ENCODE measurements at regions not wholly inside any gene's neighbourhood (a gene's known extent, or its start where the extent isn't known, plus 50 kb on each side); places are given as distances from the start of the nearest gene placed in this dataset.
A peak's percentile ranks its signal among the peaks of the same experiment; 100 is the strongest.
"Not testable (repeated sequence)": the region's sequence is repeated elsewhere in the genome, so short reads cannot be mapped to it uniquely, and the experiment has no call there.

DNA sequence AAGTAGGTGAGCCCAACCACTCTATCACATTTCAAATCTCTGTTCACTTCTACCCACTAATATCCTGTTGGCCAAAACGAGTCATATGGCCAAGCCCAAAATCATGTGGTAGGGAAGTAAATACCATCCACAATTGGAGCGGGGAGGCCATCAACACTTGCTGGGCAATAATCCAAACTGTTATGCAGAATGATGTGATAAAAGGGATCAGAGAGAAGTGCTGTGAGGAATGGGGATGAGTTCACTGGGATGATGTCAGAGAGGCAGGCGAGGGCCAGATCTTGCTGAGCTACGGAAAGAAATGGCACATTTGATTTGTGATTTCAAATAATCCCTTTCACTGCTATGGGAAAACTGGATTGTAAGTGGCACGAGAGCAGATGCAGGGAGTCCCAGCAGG lies 188.4 kb downstream of the NPIPA8 start:
- not testable (repeated sequence) for DNase-seq

DNA sequence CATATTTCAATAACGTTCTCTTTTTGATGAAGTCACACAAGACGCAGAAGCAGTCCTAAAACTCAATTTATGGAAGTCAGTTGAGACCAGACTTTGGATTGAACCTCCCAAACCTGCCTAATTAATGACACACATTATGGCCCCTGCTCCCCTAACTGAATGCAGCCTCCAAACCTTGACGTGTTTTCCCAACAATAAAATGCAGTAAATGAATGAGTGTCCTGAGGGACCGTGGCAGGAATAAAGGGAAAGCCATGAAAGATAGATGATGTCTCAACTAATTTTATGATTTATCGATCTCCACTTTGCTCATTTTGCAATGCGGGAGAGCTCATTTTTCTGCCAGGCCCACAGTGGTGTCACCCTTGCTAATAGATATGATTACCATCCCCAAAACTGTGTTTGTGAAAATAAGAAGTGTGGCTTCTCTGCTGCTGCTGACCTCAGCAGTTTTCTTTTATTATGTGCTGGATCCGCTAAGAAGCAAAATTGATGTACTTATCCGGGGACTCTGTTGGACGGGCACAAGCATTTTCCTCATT lies 189.9 kb downstream of the NPIPA8 start:
- not testable (repeated sequence) for DNase-seq

DNA sequence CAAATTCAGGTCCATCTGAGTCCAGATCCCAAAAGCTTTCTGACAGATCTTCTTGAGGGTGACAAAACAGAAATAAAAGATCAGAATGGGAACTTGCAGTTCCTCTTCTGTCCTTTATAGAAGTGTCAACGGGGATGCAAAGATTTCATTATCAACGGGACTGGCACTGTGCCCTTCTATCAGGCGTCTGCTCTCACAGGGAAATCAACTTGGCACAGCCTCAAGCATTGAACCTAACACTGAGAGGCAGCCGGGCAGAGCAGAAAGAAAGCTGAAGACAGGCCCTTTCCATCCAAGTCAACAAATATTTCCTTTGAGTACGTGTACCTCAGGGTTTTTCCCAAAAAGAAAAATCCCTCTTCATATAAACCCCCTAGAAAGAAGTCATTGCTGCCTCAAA lies 194.5 kb downstream of the NPIPA8 start:
- not testable (repeated sequence) for DNase-seq

DNA sequence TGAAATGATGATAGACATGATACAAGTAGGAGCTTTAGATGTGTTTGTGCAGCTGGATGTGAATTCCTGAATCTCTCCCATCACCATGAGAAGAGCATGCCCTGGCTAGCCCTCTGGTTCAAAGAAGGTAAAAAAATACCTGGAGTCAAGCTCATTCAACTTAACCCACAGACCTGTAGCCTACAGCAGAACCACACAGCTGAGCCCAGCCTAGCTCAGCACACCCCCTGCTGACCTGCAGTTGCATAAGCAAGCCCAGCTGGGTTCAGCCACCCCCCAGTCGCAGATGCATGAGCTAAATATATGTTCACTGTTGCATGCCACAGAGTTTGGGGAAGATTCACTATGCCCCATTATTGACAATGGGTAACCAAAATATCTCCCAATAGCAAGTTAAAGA lies 200.2 kb downstream of the NPIPA8 start:
- DNase-seq = not testable (repeated sequence)

DNA sequence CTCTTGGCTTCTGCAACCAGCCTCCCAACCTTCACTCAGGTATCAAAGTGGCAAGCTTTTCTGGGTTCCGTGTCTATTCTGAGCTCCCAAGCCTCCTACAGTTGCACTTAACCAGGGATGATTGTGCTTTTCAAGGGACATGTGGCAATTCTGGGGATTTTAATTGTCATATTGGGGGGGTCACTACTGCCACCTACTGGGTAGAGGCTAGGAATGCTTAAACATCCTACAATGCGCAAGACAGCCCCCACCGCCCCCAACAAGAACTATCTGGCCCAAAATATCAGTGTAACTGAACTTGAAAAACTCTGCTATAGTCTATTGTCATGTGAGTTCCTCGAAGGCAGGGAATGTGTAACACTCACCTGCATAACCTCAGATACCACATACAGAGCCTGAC lies 201.5 kb downstream of the NPIPA8 start:
- DNase-seq = not testable (repeated sequence)

DNA sequence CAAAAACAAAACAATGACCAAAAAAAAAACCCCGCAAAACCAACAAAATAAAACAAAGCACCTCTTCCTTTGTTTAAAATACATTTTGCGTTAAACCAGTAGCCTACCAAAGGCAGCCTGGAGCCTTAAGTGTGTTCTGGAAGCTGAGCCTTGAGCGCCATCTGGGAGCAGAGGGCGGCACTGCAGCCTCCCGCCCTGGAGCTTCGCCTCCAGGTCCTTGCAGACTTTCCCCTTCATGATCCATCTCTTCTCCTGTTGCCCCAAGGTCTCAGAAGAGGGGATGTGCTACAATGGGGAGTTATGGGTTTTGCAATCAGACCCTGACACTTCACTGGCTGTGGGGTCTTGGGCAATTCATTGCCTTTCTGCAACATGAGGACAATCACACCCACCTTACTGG lies 204.9 kb downstream of the NPIPA8 start:
- DNase-seq = not testable (repeated sequence)

DNA sequence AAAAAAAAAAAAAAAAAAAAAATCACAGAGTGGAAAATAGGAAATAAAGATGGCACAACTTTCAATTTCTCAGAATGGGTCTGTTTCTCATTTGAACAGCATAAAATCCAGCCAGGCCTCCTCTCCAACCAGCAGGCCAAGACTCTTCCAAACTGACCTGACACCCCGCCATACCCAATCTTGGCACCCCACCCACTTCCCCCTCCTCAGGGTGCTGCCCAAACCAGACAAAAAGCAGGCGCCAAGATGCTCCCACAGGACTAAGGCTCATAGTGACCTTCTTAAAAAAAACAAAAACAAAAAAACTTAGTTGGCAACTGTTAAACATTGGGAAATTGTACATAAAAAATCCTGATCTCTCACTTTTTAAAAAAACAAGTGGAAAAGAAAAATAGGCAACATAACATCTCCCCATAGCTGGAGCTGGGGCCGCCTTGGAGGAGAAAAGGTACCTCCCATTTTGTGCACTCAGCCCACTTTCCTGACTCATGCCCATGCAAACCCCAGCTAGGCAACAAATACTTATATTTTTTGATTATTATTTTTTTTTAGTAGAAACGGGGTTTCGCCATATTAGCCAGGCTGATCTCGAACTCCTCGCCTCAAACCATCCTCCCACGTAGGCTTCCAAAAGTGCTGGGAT lies 205.9 kb downstream of the NPIPA8 start:
- not testable (repeated sequence) for DNase-seq

DNA sequence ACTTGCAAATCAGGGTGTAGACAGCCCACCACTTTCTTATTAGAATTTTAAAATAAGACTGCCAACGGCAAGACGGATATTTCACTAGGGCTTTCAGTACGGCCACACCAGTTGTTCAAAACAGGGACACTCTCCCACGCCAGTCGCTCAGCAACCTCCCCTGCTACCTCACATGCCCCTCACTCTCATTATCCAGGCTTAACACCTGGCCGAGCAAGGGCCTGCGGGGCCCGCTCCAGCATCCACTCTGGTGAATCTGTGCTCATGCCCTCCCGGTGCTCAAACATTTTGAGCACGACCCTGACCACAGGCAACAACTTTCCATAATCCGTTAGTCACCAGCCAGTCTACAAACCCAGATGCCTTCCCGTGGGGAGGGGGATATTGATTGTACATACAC lies 209.5 kb downstream of the NPIPA8 start:
- not testable (repeated sequence) for DNase-seq

DNA sequence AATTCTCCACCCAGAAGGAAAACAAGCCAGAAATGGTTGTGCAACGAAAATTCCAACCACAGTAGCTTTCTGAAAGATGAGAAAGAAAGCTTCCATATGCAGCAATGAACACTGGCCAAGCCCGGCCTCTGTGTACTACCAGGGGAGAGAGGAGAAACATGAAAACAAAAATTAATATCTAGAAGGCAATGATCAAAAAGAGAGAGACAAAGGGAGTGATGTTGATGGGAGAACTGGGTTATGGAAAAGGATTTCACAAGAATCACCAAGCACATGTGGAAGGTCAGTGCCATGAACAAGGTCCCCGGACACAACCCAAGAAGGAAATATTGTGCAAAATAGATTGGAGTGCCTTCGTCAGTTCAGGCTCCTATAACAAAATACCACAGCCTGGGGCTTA lies 217.4 kb downstream of the NPIPA8 start:
- DNase-seq = not testable (repeated sequence)

DNA sequence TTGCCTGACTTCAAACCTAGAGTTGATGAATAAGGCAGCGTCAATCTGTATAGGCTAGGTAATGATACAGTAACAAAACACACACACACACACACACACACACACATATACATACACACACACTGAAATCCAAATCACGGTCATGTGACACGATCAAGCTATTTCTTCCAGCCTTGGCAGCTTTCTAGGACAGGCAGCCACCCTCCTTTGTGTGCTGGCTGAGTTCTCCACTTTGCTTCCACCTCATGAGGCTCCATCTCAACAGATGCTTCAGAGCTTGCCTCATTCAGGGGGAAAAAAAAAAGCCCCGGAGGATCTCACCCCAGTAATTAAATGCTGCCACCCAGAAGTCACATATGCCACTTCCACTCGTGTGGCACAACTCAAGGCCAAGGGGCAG lies 217.9 kb downstream of the NPIPA8 start:
- not testable (repeated sequence) for DNase-seq

DNA sequence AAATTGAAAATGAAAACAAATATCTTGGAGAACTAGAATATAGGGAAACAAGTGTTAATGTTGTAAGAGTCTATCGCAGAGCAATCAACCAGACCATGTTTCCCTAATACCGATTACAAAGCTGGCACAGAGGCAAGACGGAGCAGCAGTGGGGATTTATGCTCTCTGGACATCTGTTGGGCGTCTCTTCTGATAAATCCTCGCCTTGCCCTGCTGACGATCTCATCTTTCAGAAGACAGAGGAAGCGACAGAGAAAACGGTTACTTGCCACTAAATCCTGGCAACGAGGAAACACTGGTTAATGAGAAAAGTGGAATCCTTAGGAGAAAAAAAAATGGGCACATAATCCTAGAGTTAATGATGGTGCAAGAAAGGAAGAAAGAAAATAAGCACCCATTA lies 218.5 kb downstream of the NPIPA8 start:
- peak in 1 of 4 experiments; percentile 2 for DNase-seq

DNA sequence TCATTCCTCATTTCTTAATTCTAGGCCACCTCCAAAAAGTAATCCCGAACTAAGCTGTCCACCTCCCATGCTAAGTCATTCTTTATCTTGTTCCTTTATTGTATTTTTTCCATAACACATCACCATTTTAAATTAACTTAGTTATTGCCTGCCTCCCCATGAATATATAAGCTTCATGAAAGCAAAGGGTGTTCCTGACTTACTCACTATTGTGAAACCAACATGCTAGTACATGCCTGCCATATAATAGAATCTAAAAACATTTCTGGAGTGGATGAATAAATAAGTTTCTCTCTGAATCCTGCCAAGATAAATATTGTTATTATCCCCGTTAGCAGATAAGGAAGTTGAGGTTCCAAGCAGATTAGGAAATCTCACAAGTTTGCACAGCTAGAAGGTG lies 232.1 kb downstream of the NPIPA8 start:
- not testable (repeated sequence) for DNase-seq

DNA sequence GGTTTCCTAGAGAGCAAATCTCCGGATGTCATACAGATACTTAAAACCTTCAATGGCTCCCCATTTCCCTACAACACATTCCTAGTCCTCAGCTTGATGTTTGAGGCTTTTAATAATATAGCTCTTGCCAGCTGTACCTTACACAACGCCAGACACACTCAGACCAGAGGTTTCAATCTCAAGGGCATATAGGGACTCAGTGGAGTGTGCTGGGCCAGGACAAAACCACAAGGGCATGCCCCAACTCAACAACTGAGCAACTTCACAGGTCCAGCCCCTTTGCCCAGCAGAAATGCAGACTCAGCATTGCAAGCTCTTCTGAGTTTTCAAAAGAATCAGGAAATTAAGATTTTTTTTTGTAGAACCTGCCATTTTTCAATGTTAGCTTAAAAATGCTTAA lies 235.5 kb downstream of the NPIPA8 start:
- DNase-seq = not testable (repeated sequence)

DNA sequence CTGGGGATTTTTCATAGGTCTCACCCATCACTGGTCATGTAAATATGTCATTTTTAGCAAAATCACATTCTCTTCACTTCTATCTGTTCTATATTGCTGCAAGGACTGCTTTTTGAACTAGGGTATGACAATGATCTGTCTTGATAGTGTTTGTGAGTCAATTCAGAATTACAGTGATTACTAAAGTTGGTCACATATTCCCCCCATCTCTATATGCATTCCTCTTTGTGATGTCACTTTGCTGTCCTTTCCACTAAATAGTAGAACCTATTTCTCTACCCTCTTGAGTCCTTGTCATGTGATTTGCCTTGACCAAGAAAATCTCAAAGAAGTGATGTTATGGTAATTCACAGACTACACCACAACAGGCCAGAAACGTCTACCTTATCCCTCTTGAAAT lies 243.9 kb downstream of the NPIPA8 start:
- not testable (repeated sequence) for DNase-seq

DNA sequence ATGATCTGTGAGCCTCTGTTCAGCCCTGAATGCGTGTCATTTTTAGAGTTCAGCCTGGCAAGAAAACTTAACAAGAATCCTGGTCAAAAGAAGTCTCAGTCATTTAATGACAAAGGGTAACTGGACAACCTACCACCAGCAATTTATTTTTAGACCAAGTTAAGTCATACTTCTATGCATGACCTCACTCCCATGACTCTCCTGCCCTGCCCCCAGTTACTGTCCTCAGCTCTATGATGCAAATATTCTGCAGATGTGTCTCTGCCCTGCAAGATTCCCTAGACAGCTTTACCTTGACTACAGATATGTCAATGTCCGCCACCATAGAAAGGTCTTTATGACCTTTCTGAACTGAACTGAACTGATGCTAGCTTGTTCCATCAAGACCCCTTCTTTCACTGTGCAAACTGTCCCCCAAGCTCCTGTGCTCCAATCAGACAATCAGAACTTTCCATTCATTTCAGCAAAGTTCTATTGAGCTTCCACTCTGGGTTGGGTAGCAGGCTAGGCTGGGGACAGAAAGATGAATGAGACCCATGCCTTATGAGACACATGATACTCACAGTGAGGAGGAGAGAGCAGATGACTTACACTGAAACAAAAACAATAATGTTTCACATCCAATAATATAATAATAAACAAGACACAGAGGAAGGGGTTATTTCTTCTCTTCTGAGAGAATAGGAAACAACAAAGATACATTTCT lies 255.7 kb downstream of the NPIPA8 start:
- not testable (repeated sequence) for DNase-seq

DNA sequence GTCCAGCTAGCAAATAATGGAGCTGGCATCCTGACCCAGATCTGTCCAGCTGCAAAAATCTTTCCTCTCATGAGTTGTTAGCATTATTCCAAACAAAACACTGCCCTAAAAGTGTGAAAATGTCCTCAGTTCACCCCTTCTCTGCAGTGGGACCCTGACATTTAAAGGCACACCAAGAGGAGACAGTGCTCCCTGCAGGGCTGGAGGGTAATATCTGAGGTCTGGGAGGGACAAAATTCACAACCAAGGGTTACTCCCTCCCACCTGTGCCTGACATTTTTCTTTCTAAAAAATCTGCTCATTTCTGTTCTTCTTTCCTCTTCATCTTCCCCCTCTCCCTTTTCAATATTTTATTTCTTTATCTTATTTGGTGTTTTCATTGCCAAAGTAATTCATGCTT lies 258.6 kb downstream of the NPIPA8 start:
- not testable (repeated sequence) for DNase-seq

DNA sequence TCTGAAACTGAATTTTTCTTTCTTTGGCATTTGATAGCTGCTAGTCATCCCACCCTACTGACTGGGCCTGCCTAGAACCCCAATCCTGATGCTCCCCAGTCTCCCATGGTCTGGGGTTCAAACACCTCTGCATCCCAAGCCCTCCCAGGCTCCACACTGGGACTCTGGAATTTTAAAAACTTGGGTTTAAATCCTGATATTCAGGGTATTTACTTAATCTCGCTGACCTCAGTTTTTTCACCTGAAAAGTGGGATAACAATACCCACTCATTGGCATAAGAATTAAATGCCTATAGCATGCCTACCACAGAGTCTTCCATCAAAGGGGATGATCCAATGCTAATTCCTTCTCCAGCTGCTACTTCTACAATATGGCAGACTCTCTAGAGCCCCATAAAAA lies 264.4 kb downstream of the NPIPA8 start:
- DNase-seq = no peak

DNA sequence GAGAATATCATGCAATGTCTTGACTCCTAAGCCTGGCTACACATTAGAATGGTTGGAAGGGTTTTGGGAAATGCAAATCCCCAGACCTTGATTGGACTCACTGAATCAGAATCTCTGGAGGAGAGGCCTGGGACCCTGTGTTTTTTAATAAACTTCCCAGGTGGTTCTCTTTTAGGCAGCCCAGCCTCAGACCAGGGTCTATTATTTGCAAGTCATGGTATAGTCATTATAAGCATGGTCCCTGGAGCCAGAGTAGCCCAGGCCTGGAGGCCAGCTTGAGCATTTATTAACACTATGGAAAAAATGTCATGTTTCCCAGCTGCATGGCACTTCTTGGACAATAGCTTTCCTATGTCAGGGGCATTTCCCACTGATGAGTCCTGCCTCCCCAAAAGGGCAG lies 266.9 kb downstream of the NPIPA8 start:
- DNase-seq = no peak

DNA sequence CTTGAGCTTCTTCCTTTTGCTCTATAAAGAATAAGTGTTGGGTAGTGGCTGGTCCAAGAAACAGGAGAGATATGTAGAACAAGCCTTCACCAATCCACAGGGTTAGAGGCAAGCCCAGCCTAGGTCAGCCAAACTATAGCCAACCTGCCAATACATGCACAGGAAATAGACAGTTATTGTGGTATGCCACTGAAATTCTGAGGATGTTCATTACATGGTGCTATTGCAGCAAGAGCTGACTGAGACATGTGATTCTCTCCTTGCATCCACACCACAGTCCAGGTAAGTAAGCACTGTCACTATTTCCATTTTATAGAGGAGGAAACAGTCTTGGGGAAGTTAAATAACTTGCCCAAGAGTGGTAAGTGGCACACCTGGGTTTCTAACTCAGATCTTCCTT lies 268.1 kb downstream of the NPIPA8 start:
- DNase-seq = no peak

DNA sequence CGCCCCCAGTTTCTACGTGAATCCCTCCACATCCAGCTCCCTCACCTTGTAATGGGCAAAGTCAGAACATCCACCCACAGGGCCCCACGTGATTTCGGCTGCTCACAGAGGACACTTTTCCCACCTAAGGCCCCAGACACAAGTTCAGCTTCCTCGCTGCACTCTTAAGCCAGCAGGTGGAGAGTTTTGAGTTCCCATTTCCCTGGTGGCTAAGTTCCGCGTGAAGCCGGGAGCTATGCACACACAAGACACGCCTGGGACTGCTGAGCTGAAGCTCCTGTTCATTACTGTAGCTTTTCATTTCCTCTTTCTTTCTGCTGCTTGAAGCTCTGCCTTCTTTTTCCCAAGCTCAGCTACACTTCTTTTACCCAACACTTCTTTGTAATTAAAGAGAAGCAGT lies 273.8 kb downstream of the NPIPA8 start:
- no peak for DNase-seq

DNA sequence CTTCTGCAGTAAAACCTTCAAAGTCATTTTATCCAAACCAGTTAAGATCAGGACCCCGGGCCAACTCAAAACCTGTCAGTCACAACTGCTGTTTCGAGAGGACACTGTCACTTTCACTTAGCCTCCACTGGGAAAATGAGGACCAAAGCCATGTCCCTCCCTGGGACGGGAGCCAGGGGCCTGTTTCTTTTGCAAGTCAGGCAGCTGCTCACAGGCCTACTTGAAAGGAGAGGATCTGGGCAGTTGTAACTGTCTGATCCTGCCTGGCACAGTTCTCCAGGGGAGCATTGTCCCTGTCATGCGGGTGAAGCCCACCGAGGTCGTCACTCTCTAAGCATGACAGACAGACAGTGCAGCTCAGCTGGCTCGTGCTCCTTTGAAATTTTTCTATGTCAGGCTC lies 276.2 kb downstream of the NPIPA8 start:
- no peak for DNase-seq

DNA sequence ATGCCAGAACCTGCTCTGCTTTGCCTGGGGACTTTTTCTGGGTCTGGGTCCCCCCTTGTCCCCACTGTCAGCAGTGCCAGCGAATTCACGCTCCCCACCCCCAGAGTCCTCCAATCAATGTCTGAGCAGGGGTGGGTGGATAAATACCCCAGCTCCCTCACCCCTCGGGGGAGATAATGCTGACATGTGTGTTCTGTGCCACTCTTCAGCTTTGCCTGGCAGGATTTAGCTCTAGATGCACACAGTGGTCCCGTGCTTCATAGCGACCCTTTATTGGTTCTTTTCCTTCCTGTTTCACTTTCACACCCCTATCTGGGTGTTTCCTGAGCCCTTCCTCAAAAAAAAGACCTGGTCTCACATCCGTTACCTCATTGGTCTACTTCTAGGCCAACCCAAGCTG lies 277.0 kb downstream of the NPIPA8 start:
- DNase-seq = no peak

DNA sequence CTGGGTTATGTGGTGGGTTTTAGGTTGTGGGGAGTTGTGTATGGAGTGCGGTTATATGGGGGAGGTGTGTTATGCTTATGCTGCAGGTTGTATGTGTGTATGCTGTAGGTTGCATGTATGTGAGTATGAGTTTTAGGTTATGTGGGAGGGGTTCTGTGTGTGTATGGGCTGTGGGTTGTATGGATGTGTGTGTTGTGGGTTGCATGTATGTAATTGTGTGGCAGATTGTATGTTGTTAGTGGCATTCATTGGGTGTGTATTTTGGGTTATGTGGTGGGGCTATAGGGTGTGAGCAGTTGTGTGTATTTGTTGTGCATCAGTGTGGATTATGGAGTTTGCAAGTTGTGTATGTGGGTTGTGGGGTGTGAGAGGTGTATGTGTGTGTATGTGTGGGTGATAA lies 277.4 kb downstream of the NPIPA8 start:
- no peak for DNase-seq

DNA sequence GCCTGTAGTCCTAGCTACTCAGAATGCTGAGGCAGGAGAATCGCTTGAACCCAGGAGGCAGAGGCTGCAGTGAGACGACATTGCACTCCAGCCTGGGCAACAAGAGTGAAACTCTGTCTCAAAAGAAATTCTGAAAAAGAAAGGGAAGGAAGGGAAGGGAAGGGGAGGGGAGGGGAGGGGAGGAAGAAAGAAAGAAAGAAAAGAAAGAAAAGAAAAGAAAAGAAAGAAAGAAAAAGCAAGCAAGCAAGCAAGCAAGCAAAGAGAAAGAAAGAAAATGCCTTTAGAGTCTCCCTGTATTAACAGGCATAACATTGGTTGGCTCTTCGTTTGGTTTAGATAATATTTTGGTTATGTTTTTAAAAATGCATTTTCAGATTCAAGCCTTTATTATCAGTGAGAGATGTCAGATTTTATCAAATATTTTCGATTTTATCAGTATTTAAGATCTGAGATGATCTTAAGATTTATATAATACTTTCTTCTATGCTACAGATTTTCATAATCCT lies 281.1 kb downstream of the NPIPA8 start:
- DNase-seq = no peak
